ENCODE measurements at regions not wholly inside any gene's neighbourhood (a gene's known extent, or its start where the extent isn't known, plus 50 kb on each side); places are given as distances from the start of the nearest gene placed in this dataset.

GRCh38 chr4:138561906-138562305, 319.8 kb upstream of the SLC7A11 start:
- no peak for DNase-seq (ENCODE audit: low spot score)

- DNase-seq (ENCODE audit: low spot score): no peak
These were observed 319.2 kb upstream of the SLC7A11 start for GRCh38 chr4:138561276-138561880.

GRCh38 chr4:138560448-138560847, 318.3 kb upstream of the SLC7A11 start:
- no peak for DNase-seq (ENCODE audit: low spot score)

GRCh38 chr4:138558886-138559285, 316.7 kb upstream of the SLC7A11 start:
- DNase-seq (ENCODE audit: low spot score): no peak

- peak; percentile 14 for DNase-seq (ENCODE audit: low spot score)
These were observed 313.4 kb upstream of the SLC7A11 start for GRCh38 chr4:138555584-138555983.

GRCh38 chr4:138555108-138555507, 313.0 kb upstream of the SLC7A11 start:
- no peak for DNase-seq (ENCODE audit: low spot score)

GRCh38 chr4:138553001-138553845, 311.1 kb upstream of the SLC7A11 start:
- no peak for DNase-seq (ENCODE audit: low spot score)

- DNase-seq (ENCODE audit: low spot score): no peak
These were observed 300.1 kb upstream of the SLC7A11 start for GRCh38 chr4:138542191-138542776.

GRCh38 chr4:138540056-138540800, 298.1 kb upstream of the SLC7A11 start:
- no peak for DNase-seq (ENCODE audit: low spot score)

GRCh38 chr4:138538743-138539142, 296.6 kb upstream of the SLC7A11 start:
- DNase-seq (ENCODE audit: low spot score): no peak

GRCh38 chr4:138537731-138538490, 295.8 kb upstream of the SLC7A11 start:
- no peak for DNase-seq (ENCODE audit: low spot score)

- DNase-seq (ENCODE audit: low spot score): no peak
These were observed 293.2 kb upstream of the SLC7A11 start for GRCh38 chr4:138535316-138535715.

- DNase-seq (ENCODE audit: low spot score): peak; percentile 60
These were observed 280.2 kb upstream of the SLC7A11 start for GRCh38 chr4:138522366-138522765.

GRCh38 chr4:138521809-138522208, 279.7 kb upstream of the SLC7A11 start:
- DNase-seq (ENCODE audit: low spot score): no peak

GRCh38 chr4:138519436-138519835, 277.3 kb upstream of the SLC7A11 start:
- DNase-seq (ENCODE audit: low spot score): no peak

- no peak for DNase-seq (ENCODE audit: low spot score)
These were observed 271.4 kb upstream of the SLC7A11 start for GRCh38 chr4:138513535-138513934.

GRCh38 chr4:138512756-138513155, 270.6 kb upstream of the SLC7A11 start:
- no peak for DNase-seq (ENCODE audit: low spot score)

- no peak for DNase-seq (ENCODE audit: low spot score)
These were observed 267.9 kb upstream of the SLC7A11 start for GRCh38 chr4:138510053-138510452.

GRCh38 chr4:138509346-138509745, 267.2 kb upstream of the SLC7A11 start:
- no peak for DNase-seq (ENCODE audit: low spot score)

- DNase-seq (ENCODE audit: low spot score): no peak
These were observed 265.4 kb upstream of the SLC7A11 start for GRCh38 chr4:138507522-138507921.

GRCh38 chr4:138501614-138502013, 259.5 kb upstream of the SLC7A11 start:
- no peak for DNase-seq (ENCODE audit: low spot score)

- no peak for DNase-seq (ENCODE audit: low spot score)
These were observed 258.7 kb upstream of the SLC7A11 start for GRCh38 chr4:138500869-138501268.

Data from iPS-NIHi11 (cell line).